ENCODE measurements at regions not wholly inside any gene's neighbourhood (a gene's known extent, or its start where the extent isn't known, plus 50 kb on each side); places are given as distances from the start of the nearest gene placed in this dataset.

DNA sequence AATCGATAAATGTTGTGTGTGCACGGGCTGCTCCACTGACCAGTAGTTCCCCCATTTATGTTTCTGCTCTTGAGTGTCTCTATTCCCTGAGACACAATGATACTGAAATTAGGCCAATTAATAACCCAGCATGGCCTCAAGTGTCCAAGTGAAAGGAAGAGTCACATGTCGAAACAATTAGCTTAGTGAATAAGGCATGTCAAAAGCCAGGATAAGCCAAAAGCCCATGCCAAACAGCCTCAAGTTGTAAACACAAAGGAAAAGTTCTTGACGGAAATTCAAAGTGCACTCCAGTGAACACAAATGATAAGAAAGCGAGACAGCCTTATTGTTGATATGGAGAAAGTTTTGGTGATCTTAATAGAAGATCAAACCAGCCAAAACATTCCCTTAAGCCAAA lies 167.1 kb upstream of the C1QTNF7 start:
- TF ChIP-seq ZFX (IDR thresholded peaks at IDR 0.05) (no peak), CTCF (conservative IDR thresholded peaks at IDR 0.05) (no peak)

Data from C4-2B (cell line).